ENCODE measurements at regions not wholly inside any gene's neighbourhood (a gene's known extent, or its start where the extent isn't known, plus 50 kb on each side); places are given as distances from the start of the nearest gene placed in this dataset.
A peak's percentile ranks its signal among the peaks of the same experiment; 100 is the strongest.

DNA sequence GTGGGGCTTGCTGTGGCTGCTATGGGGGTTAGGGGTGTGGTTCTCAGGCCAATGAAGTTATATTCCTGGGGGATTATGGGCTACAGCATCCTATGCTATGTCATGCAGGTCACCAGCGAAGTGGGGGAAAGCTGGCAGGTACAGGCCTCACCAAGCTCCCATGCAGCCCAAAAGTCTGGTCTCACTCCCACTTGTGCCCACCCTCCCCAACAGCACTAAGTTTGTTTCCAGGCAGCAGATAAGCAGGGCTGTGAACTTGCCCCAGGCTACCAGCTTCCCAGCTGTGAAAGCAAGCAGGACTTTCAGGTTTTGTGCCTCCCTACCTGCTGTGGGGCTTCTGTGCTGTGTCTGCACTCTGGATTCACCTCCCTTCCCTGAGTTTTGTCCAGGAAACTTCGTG, 469.7 kb downstream of the CPS1 start:
- H3K27me3 ChIP-seq (ENCODE audit: low read depth) = no peaks in the 10 kb centered on the region
- ATAC-seq = no peak
- H3K9me3 ChIP-seq = peaks cover 11% of the 10 kb centered on the region
- no peak overlapping the region for H3K27ac ChIP-seq
- DNase-seq = no peak
- no peak for TF ChIP-seq CTCF (IDR thresholded peaks at IDR 0.05)
- no peak overlapping the region for H3K4me3 ChIP-seq
- intact Hi-C loops (cut with DNase I) = no loop called here
- no peaks in the 10 kb centered on the region for H3K36me3 ChIP-seq
- no peaks in the 10 kb centered on the region for H3K4me1 ChIP-seq

- ATAC-seq = no peak
- H3K4me3 ChIP-seq = no peak overlapping the region
- H3K27me3 ChIP-seq (ENCODE audit: low read depth) = no peaks in the 10 kb centered on the region
- DNase-seq = no peak
- no peak for TF ChIP-seq CTCF (IDR thresholded peaks at IDR 0.05)
- H3K4me1 ChIP-seq = no peaks in the 10 kb centered on the region
- no peak overlapping the region for H3K27ac ChIP-seq
- intact Hi-C loops (cut with DNase I) = no loop called here
- no peaks in the 10 kb centered on the region for H3K36me3 ChIP-seq
- H3K9me3 ChIP-seq = peaks cover 11% of the 10 kb centered on the region
Observed at GRCh38 chr2:211027976-211028375, 471.6 kb downstream of the CPS1 start.

GRCh38 chr2:211033765-211034164, 477.4 kb downstream of the CPS1 start:
- no peak for ATAC-seq
- peak; percentile 17 for TF ChIP-seq CTCF (IDR thresholded peaks at IDR 0.05)
- Histone ChIP-seq H3K9me3 (no peaks in the 10 kb centered on the region), H3K27ac (no peak overlapping the region), H3K36me3 (no peaks in the 10 kb centered on the region), H3K27me3 (ENCODE audit: low read depth) (no peaks in the 10 kb centered on the region), H3K4me1 (no peaks in the 10 kb centered on the region), H3K4me3 (no peak overlapping the region)
- no peak for DNase-seq
- intact Hi-C loops (cut with DNase I) = no loop called here

DNA sequence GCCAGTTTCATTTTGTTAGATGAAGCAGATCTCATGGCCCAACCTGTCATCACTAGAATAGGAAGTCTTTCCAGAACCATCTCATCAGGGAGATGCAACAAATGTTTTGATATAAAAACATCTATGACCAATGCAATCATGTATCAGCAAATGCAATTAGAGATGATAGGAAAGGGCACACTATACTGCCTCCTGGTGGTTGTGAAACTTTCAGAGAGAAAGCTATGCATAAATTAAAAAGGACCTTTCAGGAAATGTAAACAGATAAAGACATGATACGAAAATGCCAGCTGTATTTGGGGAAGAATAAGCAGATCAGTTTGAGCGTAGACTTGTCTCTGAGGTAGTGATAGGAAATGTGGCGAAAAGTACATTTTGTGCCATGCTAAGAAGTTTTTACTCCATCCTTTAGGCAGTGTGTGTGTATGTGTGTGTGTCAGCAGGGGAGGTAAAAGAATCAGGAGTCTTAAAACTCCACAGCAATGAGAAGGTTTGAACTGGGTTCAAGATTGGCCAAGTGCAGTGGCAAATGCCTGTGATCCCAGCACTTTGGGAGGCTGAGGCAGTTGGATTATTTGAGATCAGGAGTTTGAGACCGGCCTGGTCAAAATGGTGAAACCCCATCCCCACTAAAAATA, 479.3 kb downstream of the CPS1 start:
- Histone ChIP-seq H3K36me3 (no peaks in the 10 kb centered on the region), H3K4me1 (no peaks in the 10 kb centered on the region), H3K27ac (no peak overlapping the region), H3K9me3 (no peaks in the 10 kb centered on the region), H3K4me3 (no peak overlapping the region), H3K27me3 (ENCODE audit: low read depth) (no peaks in the 10 kb centered on the region)
- DNase-seq (no peak), ATAC-seq (no peak)
- peak; percentile 42 for TF ChIP-seq CTCF (IDR thresholded peaks at IDR 0.05)
- intact Hi-C loops (cut with DNase I) = no loop called here

DNA sequence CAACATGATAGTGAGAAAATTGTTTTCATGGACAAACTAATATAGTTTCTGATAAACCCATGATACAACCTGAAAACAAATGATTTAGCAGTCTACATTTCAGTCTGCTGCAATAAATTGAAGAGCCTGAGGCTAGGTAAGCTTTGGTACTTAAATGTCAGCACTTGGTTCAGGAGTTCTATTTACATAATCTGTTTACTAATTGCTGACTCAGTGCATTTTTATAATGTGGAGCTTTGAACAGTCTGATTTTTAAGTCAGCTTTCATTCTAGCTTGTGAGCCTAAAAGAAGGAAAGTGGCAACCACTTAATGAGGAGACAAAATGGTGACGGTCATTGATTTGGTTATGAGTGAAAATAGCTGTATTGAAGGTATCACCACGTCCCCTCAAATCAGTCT, 488.6 kb downstream of the CPS1 start:
- DNase-seq (no peak), ATAC-seq (no peak)
- Histone ChIP-seq H3K4me3 (no peak overlapping the region), H3K4me1 (no peaks in the 10 kb centered on the region), H3K9me3 (no peaks in the 10 kb centered on the region), H3K27me3 (ENCODE audit: low read depth) (no peaks in the 10 kb centered on the region), H3K27ac (no peak overlapping the region), H3K36me3 (no peaks in the 10 kb centered on the region)
- intact Hi-C loops (cut with DNase I) = no loop called here
- no peak for TF ChIP-seq CTCF (IDR thresholded peaks at IDR 0.05)

All from lower lobe of right lung (tissue), 2 donors.